ENCODE measurements at regions not wholly inside any gene's neighbourhood (a gene's known extent, or its start where the extent isn't known, plus 50 kb on each side); places are given as distances from the start of the nearest gene placed in this dataset.

DNA sequence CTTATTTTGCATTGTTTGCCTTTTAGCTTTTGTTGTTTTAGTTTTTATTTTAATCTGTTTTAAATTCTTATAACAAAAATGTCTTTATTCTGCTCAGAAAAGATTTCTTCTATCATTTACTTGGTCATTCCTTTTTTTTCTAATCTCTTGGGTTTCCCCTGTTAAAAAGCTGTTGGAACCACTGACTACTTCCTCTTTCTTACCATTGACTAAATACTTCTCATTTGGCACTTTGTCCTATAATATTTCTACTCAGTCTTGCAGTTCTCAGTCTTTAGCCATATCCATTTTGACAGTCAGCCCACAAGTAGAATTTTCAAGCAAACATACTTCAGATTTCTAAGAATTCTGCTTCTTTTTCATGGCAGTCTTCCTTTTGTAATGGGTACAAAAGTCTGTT, 567.2 kb downstream of the SATB2 start:
- TF ChIP-seq, protein P1, sequence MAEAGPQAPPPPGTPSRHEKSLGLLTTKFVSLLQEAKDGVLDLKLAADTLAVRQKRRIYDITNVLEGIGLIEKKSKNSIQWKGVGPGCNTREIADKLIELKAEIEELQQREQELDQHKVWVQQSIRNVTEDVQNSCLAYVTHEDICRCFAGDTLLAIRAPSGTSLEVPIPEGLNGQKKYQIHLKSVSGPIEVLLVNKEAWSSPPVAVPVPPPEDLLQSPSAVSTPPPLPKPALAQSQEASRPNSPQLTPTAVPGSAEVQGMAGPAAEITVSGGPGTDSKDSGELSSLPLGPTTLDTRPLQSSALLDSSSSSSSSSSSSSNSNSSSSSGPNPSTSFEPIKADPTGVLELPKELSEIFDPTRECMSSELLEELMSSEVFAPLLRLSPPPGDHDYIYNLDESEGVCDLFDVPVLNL (CRISPR knock-in tag; IDR thresholded peaks at IDR 0.05; ENCODE audit: borderline replicate concordance, low read depth) = no peak
- TF ChIP-seq, protein P2, sequence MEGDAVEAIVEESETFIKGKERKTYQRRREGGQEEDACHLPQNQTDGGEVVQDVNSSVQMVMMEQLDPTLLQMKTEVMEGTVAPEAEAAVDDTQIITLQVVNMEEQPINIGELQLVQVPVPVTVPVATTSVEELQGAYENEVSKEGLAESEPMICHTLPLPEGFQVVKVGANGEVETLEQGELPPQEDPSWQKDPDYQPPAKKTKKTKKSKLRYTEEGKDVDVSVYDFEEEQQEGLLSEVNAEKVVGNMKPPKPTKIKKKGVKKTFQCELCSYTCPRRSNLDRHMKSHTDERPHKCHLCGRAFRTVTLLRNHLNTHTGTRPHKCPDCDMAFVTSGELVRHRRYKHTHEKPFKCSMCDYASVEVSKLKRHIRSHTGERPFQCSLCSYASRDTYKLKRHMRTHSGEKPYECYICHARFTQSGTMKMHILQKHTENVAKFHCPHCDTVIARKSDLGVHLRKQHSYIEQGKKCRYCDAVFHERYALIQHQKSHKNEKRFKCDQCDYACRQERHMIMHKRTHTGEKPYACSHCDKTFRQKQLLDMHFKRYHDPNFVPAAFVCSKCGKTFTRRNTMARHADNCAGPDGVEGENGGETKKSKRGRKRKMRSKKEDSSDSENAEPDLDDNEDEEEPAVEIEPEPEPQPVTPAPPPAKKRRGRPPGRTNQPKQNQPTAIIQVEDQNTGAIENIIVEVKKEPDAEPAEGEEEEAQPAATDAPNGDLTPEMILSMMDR (IDR thresholded peaks at IDR 0.05) = no peak
- TF ChIP-seq SP1 (CRISPR knock-in tag; conservative IDR thresholded peaks at IDR 0.05) (no peak), NR2C2 (CRISPR knock-in tag; IDR thresholded peaks at IDR 0.05) (no peak), FOXJ3 (CRISPR knock-in tag; IDR thresholded peaks at IDR 0.05; ENCODE audit: borderline replicate concordance) (no peak), ATF1 (CRISPR knock-in tag; IDR thresholded peaks at IDR 0.05) (no peak), EMX1 (CRISPR knock-in tag; IDR thresholded peaks at IDR 0.05) (no peak)
- TF ChIP-seq, protein P3, sequence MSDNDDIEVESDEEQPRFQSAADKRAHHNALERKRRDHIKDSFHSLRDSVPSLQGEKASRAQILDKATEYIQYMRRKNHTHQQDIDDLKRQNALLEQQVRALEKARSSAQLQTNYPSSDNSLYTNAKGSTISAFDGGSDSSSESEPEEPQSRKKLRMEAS (CRISPR knock-in tag; IDR thresholded peaks at IDR 0.05) = no peak
- TF ChIP-seq, protein P4, sequence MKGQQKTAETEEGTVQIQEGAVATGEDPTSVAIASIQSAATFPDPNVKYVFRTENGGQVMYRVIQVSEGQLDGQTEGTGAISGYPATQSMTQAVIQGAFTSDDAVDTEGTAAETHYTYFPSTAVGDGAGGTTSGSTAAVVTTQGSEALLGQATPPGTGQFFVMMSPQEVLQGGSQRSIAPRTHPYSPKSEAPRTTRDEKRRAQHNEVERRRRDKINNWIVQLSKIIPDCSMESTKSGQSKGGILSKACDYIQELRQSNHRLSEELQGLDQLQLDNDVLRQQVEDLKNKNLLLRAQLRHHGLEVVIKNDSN (CRISPR knock-in tag; IDR thresholded peaks at IDR 0.05) = no peak

All from WTC11 (cell line).